ENCODE measurements at regions not wholly inside any gene's neighbourhood (a gene's known extent, or its start where the extent isn't known, plus 50 kb on each side); places are given as distances from the start of the nearest gene placed in this dataset.

DNA sequence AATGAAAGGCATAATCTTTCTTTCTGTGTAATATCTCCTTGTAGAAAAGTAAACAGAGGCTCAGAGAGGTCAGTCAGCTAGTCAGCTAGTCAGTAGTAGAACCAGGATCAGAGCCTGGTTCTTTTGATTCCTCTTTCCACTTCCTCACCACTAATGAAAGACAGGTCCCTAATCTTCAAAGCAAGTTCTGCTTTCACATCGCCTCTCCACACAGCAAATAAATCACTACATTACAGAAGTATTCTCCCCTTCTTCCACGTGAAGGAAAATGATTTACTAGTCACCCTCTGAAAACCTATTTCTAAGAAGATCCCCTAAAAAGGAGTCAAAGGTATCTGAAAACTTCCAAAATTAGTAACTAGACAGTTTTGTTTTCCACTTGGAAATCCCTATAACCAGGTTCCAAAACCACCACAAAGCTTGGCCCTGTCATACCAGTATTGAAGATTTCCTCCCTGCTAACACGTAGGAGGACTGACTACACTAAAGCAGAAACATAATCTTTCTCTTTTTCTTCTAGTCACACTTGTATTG lies 140.5 kb upstream of the TARS1 start:
- H3K27ac ChIP-seq (ENCODE audit: low read length): peak overlapping the region; percentile 7
- peak overlapping the region in 1 of 2 donors; percentile 3 for H3K4me3 ChIP-seq (ENCODE audit: low read length in 2 of 2)
- H3K36me3 ChIP-seq (ENCODE audit: control insufficient read depth in 2 of 2, insufficient read depth in 2 of 2, low read length in 2 of 2): no peaks in the 10 kb centered on the region
- H3K4me1 ChIP-seq (ENCODE audit: control insufficient read depth, insufficient read depth, low read length): peaks cover 3% of the 10 kb centered on the region
- H3K27me3 ChIP-seq (ENCODE audit: control insufficient read depth in 1 of 2, insufficient read depth in 2 of 2, low read length in 2 of 2): no peaks in the 10 kb centered on the region
- peak overlapping the region in 1 of 2 donors; percentile 43 for H3K9ac ChIP-seq (ENCODE audit: low read length in 2 of 2)
- no peaks in the 10 kb centered on the region for H3K9me3 ChIP-seq (ENCODE audit: control insufficient read depth in 2 of 2, low read length in 2 of 2)

GRCh38 chr5:33303579-33304095 lies 137.1 kb upstream of the TARS1 start:
- no peak overlapping the region for H3K27ac ChIP-seq (ENCODE audit: low read length)
- peaks cover 5% of the 10 kb centered on the region for H3K4me1 ChIP-seq (ENCODE audit: control insufficient read depth, insufficient read depth, low read length)
- H3K27me3 ChIP-seq (ENCODE audit: control insufficient read depth in 1 of 2, insufficient read depth in 2 of 2, low read length in 2 of 2): no peaks in the 10 kb centered on the region
- no peaks in the 10 kb centered on the region for H3K9me3 ChIP-seq (ENCODE audit: control insufficient read depth in 2 of 2, low read length in 2 of 2)
- no peaks in the 10 kb centered on the region for H3K36me3 ChIP-seq (ENCODE audit: control insufficient read depth in 2 of 2, insufficient read depth in 2 of 2, low read length in 2 of 2)
- H3K4me3 ChIP-seq (ENCODE audit: low read length in 2 of 2): no peak overlapping the region
- no peak overlapping the region for H3K9ac ChIP-seq (ENCODE audit: low read length in 2 of 2)

GRCh38 chr5:33304601-33305000 lies 136.2 kb upstream of the TARS1 start:
- no peak overlapping the region for H3K9ac ChIP-seq (ENCODE audit: low read length in 2 of 2)
- peaks cover 5% of the 10 kb centered on the region for H3K4me1 ChIP-seq (ENCODE audit: control insufficient read depth, insufficient read depth, low read length)
- no peaks in the 10 kb centered on the region for H3K27me3 ChIP-seq (ENCODE audit: control insufficient read depth in 1 of 2, insufficient read depth in 2 of 2, low read length in 2 of 2)
- H3K9me3 ChIP-seq (ENCODE audit: control insufficient read depth in 2 of 2, low read length in 2 of 2): no peaks in the 10 kb centered on the region
- no peaks in the 10 kb centered on the region for H3K36me3 ChIP-seq (ENCODE audit: control insufficient read depth in 2 of 2, insufficient read depth in 2 of 2, low read length in 2 of 2)
- no peak overlapping the region for H3K27ac ChIP-seq (ENCODE audit: low read length)
- no peak overlapping the region for H3K4me3 ChIP-seq (ENCODE audit: low read length in 2 of 2)

GRCh38 chr5:33305572-33305971 lies 135.2 kb upstream of the TARS1 start:
- Histone ChIP-seq H3K9me3 (ENCODE audit: control insufficient read depth in 2 of 2, low read length in 2 of 2) (no peaks in the 10 kb centered on the region), H3K27me3 (ENCODE audit: control insufficient read depth in 1 of 2, insufficient read depth in 2 of 2, low read length in 2 of 2) (no peaks in the 10 kb centered on the region), H3K9ac (ENCODE audit: low read length in 2 of 2) (no peak overlapping the region), H3K27ac (ENCODE audit: low read length) (no peak overlapping the region), H3K4me1 (ENCODE audit: control insufficient read depth, insufficient read depth, low read length) (peaks cover 2% of the 10 kb centered on the region), H3K4me3 (ENCODE audit: low read length in 2 of 2) (no peak overlapping the region), H3K36me3 (ENCODE audit: control insufficient read depth in 2 of 2, insufficient read depth in 2 of 2, low read length in 2 of 2) (no peaks in the 10 kb centered on the region)

DNA sequence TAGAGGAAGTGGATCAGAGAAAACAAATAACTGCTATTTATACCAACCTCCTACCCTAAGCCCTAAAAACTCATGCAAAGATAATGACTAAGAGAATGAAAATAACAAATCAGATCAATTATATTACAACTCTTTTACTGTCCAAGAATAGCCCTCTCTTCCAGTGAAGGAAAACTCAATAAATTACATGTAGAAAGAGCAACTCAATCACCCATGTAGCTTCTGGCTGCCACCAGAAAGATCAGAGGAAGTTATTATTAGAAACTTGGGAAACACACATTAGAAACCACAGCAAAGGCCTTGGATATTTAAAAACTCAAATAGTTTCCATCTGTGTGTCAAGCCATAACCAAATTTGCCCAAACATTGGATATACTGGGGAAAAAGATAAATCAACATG lies 134.0 kb upstream of the TARS1 start:
- peaks cover 2% of the 10 kb centered on the region for H3K4me1 ChIP-seq (ENCODE audit: control insufficient read depth, insufficient read depth, low read length)
- no peaks in the 10 kb centered on the region for H3K27me3 ChIP-seq (ENCODE audit: control insufficient read depth in 1 of 2, insufficient read depth in 2 of 2, low read length in 2 of 2)
- H3K9me3 ChIP-seq (ENCODE audit: control insufficient read depth in 2 of 2, low read length in 2 of 2): no peaks in the 10 kb centered on the region
- H3K4me3 ChIP-seq (ENCODE audit: low read length in 2 of 2): no peak overlapping the region
- H3K9ac ChIP-seq (ENCODE audit: low read length in 2 of 2): no peak overlapping the region
- H3K36me3 ChIP-seq (ENCODE audit: control insufficient read depth in 2 of 2, insufficient read depth in 2 of 2, low read length in 2 of 2): no peaks in the 10 kb centered on the region
- H3K27ac ChIP-seq (ENCODE audit: low read length): no peak overlapping the region

DNA sequence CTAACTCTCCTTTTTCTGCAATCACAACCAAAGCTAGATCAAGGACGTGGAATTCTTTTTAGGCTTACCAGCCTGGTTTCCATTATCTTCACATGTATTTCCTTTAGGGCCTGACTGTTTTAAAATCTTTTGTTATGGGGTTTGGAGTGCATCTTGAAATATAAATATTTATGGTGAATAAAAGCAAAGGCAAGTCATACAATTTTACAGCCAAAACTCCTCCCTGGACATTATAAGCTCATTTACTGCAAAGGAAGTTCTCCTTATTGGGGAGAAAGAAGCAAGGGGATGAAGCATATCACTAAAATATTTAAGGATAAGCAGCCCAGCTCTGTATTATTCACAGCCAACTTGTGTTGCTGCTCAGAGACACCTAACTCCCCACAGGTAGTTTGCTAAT lies 132.2 kb upstream of the TARS1 start:
- Histone ChIP-seq H3K27me3 (ENCODE audit: control insufficient read depth in 1 of 2, insufficient read depth in 2 of 2, low read length in 2 of 2) (no peaks in the 10 kb centered on the region), H3K9me3 (ENCODE audit: control insufficient read depth in 2 of 2, low read length in 2 of 2) (no peaks in the 10 kb centered on the region), H3K27ac (ENCODE audit: low read length) (peak overlapping the region; percentile 38), H3K9ac (ENCODE audit: low read length in 2 of 2) (no peak overlapping the region), H3K4me1 (ENCODE audit: control insufficient read depth, insufficient read depth, low read length) (peaks cover 2% of the 10 kb centered on the region), H3K36me3 (ENCODE audit: control insufficient read depth in 2 of 2, insufficient read depth in 2 of 2, low read length in 2 of 2) (no peaks in the 10 kb centered on the region), H3K4me3 (ENCODE audit: low read length in 2 of 2) (no peak overlapping the region)

DNA sequence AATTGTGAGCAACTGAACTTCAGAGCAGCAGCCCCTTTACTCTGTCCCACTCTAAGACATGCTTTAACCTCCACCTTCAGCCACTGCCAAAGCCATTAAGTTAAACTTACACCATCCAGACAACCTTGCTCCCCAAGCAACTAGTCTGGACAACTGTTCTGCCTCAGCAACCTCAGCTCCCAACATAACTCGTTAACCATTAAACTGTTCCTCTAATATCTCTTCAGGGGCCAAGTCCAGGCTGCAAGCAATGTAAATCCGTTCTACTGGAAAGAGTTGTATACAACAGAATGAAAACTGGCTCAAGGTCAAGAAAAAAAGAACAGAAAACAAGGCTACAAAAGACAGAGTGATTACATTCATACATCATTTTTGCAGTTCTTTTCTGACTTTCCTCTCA lies 131.7 kb upstream of the TARS1 start:
- no peaks in the 10 kb centered on the region for H3K36me3 ChIP-seq (ENCODE audit: control insufficient read depth in 2 of 2, insufficient read depth in 2 of 2, low read length in 2 of 2)
- peaks cover 2% of the 10 kb centered on the region for H3K4me1 ChIP-seq (ENCODE audit: control insufficient read depth, insufficient read depth, low read length)
- peak overlapping the region; percentile 38 for H3K27ac ChIP-seq (ENCODE audit: low read length)
- H3K9ac ChIP-seq (ENCODE audit: low read length in 2 of 2): no peak overlapping the region
- H3K4me3 ChIP-seq (ENCODE audit: low read length in 2 of 2): no peak overlapping the region
- no peaks in the 10 kb centered on the region for H3K27me3 ChIP-seq (ENCODE audit: control insufficient read depth in 1 of 2, insufficient read depth in 2 of 2, low read length in 2 of 2)
- no peaks in the 10 kb centered on the region for H3K9me3 ChIP-seq (ENCODE audit: control insufficient read depth in 2 of 2, low read length in 2 of 2)

DNA sequence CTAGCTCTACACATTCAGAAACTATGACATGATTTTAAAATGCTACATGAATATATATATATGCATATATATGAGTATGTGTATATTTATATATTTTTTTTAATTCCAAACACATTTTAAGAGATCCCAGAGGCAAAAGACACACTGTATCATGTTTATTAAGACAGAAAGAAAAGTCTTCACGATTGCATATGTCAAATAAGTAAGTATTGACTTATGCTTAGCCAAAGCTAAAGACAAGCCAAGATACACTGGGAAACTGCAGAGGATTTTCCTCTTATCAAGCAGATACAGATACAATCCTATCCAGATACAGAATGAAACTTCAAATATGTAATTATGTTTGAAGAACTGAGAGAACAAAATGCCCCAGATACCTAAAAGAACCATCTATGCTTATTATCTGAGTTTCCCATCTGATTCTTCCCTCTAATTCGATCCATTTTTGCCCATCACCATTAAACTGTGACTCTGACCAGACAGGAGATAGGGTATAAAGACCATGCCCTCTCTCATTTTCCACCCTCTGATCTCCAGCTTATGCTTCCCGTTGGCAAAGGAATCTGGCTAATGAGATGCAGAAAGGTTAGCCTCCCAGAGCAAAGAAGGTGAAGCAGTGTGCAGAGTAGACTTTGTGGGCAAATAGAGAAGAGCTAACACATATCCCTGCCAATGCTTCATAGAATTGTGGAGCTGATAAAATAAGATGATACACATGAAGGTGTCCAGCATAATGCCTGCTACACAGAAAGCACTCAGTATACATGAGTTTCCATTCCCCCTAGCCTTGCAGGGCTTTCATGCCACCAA lies 131.0 kb upstream of the TARS1 start:
- no peak overlapping the region for H3K27ac ChIP-seq (ENCODE audit: low read length)
- H3K4me3 ChIP-seq (ENCODE audit: low read length in 2 of 2): no peak overlapping the region
- H3K4me1 ChIP-seq (ENCODE audit: control insufficient read depth, insufficient read depth, low read length): peaks cover 2% of the 10 kb centered on the region
- H3K36me3 ChIP-seq (ENCODE audit: control insufficient read depth in 2 of 2, insufficient read depth in 2 of 2, low read length in 2 of 2): no peaks in the 10 kb centered on the region
- no peaks in the 10 kb centered on the region for H3K9me3 ChIP-seq (ENCODE audit: control insufficient read depth in 2 of 2, low read length in 2 of 2)
- no peak overlapping the region for H3K9ac ChIP-seq (ENCODE audit: low read length in 2 of 2)
- H3K27me3 ChIP-seq (ENCODE audit: control insufficient read depth in 1 of 2, insufficient read depth in 2 of 2, low read length in 2 of 2): no peaks in the 10 kb centered on the region

GRCh38 chr5:33310451-33310850 lies 130.3 kb upstream of the TARS1 start:
- H3K4me1 ChIP-seq (ENCODE audit: control insufficient read depth, insufficient read depth, low read length): peaks cover 2% of the 10 kb centered on the region

DNA sequence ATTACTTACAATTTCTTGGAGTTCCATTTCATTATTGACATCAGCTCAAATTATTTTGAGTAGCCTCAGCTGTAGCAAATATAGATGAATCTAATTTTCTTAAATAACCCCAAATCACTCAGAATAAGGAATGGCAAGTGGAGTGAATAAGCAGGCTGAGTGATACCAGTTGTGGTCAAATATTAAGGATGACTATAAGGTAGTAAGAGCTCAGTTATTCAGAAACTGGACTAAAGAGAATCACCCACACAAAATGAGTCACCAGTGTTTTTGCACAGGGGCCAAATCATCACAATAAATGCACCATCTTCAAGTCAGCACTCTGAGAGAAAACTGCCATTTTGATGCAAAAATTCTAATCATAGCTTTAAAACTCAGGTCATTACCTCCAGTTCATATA lies 128.9 kb upstream of the TARS1 start:
- no peaks in the 10 kb centered on the region for H3K4me1 ChIP-seq (ENCODE audit: control insufficient read depth, insufficient read depth, low read length)
- H3K4me3 ChIP-seq (ENCODE audit: low read length in 2 of 2): no peak overlapping the region
- no peak overlapping the region for H3K9ac ChIP-seq (ENCODE audit: low read length in 2 of 2)
- H3K9me3 ChIP-seq (ENCODE audit: control insufficient read depth in 2 of 2, low read length in 2 of 2): no peaks in the 10 kb centered on the region
- no peak overlapping the region for H3K27ac ChIP-seq (ENCODE audit: low read length)
- no peaks in the 10 kb centered on the region for H3K27me3 ChIP-seq (ENCODE audit: control insufficient read depth in 1 of 2, insufficient read depth in 2 of 2, low read length in 2 of 2)
- no peaks in the 10 kb centered on the region for H3K36me3 ChIP-seq (ENCODE audit: control insufficient read depth in 2 of 2, insufficient read depth in 2 of 2, low read length in 2 of 2)

More at GRCh38 chr5:33310451-33310850, 130.3 kb upstream of the TARS1 start:
- Histone ChIP-seq H3K27me3 (ENCODE audit: control insufficient read depth in 1 of 2, insufficient read depth in 2 of 2, low read length in 2 of 2) (no peaks in the 10 kb centered on the region), H3K36me3 (ENCODE audit: control insufficient read depth in 2 of 2, insufficient read depth in 2 of 2, low read length in 2 of 2) (no peaks in the 10 kb centered on the region), H3K9ac (ENCODE audit: low read length in 2 of 2) (no peak overlapping the region), H3K4me3 (ENCODE audit: low read length in 2 of 2) (no peak overlapping the region), H3K27ac (ENCODE audit: low read length) (no peak overlapping the region), H3K9me3 (ENCODE audit: control insufficient read depth in 2 of 2, low read length in 2 of 2) (no peaks in the 10 kb centered on the region)
